ENCODE measurements at regions not wholly inside any gene's neighbourhood (a gene's known extent, or its start where the extent isn't known, plus 50 kb on each side); places are given as distances from the start of the nearest gene placed in this dataset.

- TF ChIP-seq EP300 (IDR thresholded peaks at IDR 0.05) (no peak), POLR2A (IDR thresholded peaks at IDR 0.05) (no peak)
These were observed 284.1 kb upstream of the SETBP1 start for GRCh38 chr18:44396550-44396949.
